ENCODE measurements at regions not wholly inside any gene's neighbourhood (a gene's known extent, or its start where the extent isn't known, plus 50 kb on each side); places are given as distances from the start of the nearest gene placed in this dataset.

GRCh38 chr21:43348170-43348766, 78.7 kb downstream of the SIK1 start:
- DNase-seq (ENCODE audit: low read depth in 2 of 2), result no peak

DNA sequence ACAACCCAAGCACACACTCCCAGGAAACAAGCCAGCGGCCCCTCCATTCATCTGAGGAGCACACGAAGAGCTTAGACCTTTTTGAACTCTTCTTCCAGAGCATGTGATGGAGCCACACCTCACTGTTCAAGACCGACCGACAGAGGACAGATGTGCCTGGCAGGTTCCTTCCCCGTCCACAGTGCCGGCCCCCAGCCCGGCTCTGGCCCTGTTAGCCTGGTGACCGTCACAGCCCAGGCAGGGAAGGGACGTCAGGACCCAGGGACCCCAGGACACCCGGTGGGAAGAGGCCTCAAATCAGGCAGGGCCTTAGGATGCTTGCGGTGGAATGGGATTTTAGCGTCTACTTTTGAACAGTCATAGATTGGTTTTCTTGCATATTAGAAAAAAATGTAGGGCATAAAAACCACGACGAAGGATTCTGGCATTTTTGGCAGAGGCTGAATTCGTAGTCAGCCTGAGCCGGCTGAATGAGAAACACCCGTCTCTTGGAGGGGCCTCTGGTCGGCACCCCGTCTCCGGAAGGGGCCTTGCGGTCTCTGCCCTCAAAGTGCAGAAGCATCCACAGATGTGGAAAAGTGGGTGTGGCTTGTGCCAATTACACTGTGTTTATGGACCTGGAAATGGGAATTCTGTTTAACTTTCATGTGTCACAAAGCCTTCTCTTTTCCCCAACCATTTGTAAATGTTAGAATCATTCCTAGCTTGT, 79.3 kb downstream of the SIK1 start:
- no peak for DNase-seq (ENCODE audit: low read depth in 2 of 2)

GRCh38 chr21:43346551-43346950, 80.4 kb downstream of the SIK1 start:
- DNase-seq (ENCODE audit: low read depth in 2 of 2), result no peak

DNA sequence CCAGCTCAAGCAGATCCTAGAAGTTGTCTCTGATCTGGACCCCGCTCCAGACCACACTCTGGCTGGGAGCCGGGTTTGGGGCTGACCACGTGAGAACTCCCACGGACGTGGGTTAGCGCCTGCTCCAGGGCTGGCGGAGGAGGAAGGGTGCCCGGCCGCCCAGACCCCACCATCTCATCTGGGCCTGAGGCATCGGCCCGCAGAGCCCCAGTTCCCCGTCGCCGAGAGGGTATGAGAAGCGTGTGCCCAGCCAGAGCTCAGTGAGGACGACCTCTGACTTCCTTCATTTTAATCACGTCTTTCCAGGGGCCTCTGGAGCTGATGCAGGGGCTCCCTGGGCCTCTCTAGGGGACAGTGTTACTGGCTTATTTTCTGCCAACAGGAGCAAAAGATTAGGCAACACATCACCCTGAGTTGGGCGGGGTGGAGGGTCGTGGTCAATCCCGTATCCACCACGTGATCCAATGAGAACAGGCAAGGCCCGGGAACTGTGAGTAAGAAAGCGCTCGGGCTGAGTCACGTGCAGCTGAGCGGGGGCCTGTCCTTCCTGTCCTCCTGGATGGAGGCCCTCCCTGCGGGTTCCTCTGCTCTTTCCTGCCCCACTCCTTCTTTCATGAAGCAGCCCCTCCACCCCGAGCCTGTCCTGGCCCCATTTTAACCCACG, 81.1 kb downstream of the SIK1 start:
- no peak for DNase-seq (ENCODE audit: low read depth in 2 of 2)

- no peak for DNase-seq (ENCODE audit: low read depth in 2 of 2)
These were observed 81.7 kb downstream of the SIK1 start for GRCh38 chr21:43345046-43345745.

- DNase-seq (ENCODE audit: low read depth in 2 of 2), result no peak
These were observed 82.7 kb downstream of the SIK1 start for GRCh38 chr21:43343992-43344886.

DNA sequence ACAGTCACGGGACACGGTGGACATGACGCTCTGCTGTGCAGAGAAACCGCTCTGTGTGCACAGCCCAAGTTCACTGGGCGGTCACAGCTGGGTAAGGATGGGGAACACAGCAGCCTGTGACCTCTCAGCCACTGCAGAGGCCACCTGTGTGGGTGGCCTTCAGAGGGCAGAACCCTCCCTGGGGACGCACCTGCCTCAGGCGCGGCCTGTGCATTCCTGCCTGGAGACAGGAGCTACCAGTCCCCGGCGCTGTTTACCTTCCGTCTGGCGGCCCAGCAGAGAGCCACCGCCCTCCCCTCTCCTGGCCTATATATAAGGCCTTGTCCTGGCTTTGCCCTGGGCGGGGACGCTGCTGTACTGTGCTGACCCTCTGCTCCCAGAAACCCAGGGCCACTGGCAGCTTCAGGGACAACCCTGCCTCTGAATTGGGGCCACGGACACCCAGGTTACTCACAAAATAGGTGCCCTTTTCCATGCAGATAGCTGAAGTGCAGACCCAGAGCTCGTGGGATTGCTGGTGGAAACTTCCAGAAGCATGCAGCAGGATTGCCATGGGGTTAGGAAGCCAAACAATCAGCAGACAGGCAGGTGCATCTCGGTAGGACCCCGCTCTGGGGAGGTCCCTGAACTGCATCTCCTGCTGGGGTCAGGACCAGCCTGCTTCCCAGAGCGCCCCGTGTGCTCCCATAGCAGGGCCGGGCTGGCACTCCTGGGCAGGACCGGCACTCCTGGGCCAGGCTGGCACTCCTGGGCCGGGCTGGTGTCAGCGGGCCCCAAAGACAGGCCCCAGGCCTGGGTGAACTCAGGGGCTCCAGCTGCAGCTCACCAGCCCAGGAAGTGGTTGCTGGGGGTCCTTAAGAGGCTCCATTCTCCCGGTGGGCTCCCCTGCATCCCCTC, 83.6 kb downstream of the SIK1 start:
- no peak for DNase-seq (ENCODE audit: low read depth in 2 of 2)

- DNase-seq (ENCODE audit: low read depth in 2 of 2), result no peak
These were observed 84.5 kb downstream of the SIK1 start for GRCh38 chr21:43342301-43342881.

DNA sequence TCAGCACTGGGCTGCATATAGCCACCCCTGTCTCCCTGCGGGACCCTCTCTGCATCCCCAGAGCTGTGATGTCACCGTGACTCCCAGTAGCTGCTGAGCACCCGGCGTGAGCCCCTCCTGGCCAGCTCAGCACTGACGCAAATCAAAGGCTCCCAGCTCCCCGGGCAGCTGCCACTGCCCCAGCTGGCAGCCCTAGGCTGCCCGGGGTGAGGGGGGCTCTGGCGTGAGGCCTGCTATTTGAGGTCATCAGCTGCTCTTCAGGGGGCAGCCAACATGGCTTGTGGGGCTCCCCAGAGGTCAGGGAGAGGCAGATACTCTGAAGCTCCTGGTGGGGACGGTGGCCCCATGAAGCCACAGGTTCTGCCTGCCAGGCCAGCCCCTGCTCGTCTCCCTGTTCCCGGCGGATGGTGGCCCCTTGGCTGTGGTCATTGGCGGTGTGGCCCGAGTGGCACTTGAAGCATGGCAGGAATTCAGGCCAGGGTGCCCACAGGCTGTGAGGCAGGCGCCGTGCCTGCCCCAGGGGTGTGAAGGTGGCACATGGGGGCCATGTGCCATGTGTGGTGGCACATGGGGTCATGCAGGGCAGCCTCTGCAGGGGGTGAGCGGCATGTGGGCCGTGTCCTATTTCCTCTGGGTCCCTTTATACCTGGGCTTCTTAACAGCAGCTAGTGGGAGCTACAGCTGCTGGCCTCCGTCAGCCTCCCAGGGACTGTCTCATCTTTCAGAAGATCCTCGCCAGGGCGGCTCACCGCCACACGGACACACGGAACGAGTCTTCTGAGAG, 85.4 kb downstream of the SIK1 start:
- DNase-seq (ENCODE audit: low read depth in 2 of 2), result no peak

GRCh38 chr21:43340491-43341377, 86.2 kb downstream of the SIK1 start:
- DNase-seq (ENCODE audit: low read depth in 2 of 2), result peak; percentile 55 to 61

DNA sequence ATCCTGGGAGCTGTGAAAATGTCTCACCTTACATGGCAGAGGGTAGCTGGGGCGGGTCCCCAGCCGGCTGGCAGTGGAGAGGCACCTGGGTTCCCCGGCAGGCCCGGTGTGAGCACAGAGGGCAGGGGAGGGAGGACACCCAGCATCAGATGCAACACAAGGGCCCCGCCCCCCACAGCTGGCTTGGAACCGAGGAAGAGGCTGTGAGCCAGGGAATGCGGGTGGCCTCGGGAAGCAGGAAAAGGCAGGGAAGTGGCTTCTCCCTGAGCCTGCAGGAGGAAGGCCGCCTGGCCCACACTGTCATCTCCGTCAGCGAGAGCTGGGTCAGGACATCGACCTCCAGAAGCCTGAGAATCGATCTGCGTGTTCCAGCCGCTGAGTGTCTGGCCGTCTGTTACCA, 87.3 kb downstream of the SIK1 start:
- DNase-seq (ENCODE audit: low read depth in 2 of 2), result no peak

DNA sequence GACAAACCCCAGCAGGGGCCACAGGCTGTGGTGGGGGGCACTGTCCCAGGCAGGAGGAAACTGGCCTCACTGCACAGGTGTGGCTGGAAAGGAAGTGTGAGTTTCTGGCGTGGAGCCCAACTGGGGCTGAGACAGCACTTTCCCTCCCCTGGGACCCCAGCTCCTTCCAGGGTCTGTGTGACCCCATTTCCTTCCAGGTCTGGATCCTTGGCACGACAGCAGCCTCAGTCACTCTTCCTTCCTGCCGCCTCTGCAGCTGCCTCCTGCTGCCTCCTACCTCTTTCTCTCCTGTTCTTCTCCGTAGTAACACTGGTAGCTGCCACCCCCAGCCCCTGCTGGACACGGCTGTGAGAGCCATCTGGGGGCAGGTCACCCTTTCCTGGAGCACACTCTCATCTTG, 88.0 kb downstream of the SIK1 start:
- no peak for DNase-seq (ENCODE audit: low read depth in 2 of 2)

- no peak for DNase-seq (ENCODE audit: low read depth in 2 of 2)
These were observed 88.9 kb downstream of the SIK1 start for GRCh38 chr21:43337901-43338655.

- DNase-seq (ENCODE audit: low read depth in 2 of 2), result no peak
These were observed 91.8 kb downstream of the SIK1 start for GRCh38 chr21:43335119-43335518.

DNA sequence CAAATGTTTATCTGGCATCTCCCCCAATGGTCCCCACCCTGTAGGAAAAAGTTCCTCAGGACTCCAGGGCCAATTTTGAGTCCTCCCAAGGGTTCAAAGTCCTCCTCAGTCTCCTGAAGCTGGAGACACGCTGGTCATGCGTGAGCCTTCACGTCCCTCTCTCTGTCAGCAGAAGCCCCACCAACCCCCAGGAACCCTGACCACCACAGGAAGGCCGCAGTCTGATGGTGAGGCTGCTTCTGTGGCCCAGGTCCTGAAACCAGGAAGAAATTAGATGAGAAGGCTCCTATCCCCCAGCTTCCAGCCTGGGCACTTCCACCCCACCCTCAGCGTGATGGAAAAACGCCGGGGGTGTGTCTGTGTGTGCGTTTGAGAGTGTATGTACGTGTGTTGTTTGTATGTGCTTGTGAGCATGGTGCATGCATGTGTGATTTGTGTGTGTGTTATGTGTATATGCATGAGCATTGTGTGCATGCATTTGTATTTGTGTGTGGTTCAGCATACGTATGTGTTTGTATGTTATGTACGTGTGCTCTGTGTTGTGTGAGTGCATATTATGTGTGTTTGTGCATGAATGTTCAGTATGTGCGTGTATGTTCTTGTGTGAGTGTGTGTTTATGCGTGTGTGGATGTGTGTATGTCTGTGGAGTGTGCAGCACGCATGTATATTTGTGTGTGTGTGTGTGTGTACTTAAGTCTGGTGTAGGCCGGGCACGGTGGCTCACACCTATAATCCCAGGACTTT, 92.5 kb downstream of the SIK1 start:
- DNase-seq (ENCODE audit: low read depth in 2 of 2), result no peak

GRCh38 chr21:43333298-43334062, 93.5 kb downstream of the SIK1 start:
- peak; percentile 87 to 89 for DNase-seq (ENCODE audit: low read depth in 2 of 2)
